ELF-1 (cell line): ENCODE measurements at regions not wholly inside any gene's neighbourhood (a gene's known extent, or its start where the extent isn't known, plus 50 kb on each side); places are given as distances from the start of the nearest gene placed in this dataset.
"Not testable (repeated sequence)": the region's sequence is repeated elsewhere in the genome, so short reads cannot be mapped to it uniquely, and the experiment has no call there.

Source experiments
- DNase-seq: peaks from one replicate; pipeline ENCODE4 v3.0.0-alpha.2; 2016; ENCODE audit warnings: low read depth, low spot score

- no peak for DNase-seq
These were observed 153.0 kb downstream of the ZFP36L2 start for GRCh38 chr2:43073401-43073825.

DNA sequence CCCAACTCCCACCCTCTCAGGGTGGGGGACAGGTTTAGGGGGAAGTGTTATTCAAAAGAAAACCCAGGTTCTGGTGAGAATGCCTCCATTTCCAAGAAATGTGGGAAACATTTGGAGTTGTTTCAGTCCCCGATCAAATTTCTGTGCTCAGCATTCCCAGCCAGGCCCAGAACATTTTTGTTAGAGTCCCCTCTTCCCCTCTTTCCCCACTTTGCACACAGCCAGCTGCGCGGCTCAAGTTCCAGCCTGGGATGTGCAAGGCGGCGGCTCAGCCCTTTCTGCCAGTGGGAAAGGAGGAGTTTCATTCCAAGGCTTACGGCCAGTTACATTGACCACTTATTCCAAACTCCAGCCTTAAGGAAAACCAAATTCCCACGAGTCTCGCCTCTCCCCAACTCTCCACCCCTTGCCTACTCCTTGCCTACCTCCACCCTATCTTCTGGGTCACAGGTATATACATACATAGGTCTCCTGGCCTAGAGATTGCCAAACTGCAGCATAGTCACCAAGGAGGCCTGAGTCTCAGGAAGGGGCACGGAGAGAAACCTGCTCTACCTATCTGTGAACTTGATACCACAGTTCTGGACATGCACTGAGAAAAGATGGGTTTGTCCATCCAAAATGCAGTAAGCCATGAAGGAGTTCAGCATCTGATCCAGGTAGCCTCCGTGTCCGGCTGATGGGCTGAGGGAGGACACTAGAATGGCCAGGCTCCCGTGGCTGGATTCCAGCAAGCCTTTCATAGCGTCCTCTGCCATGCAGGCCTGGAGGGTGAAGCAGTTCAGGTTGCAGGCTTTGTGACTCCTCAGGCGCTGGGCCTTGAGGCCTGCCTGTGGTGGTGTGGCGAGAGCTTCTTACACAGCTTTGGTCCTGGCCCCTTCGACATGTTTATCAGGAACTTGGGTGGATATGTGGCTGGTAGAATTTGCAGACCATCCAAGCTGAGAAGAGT lies 154.5 kb downstream of the ZFP36L2 start:
- DNase-seq: no peak

- no peak for DNase-seq
These were observed 155.5 kb downstream of the ZFP36L2 start for GRCh38 chr2:43070676-43071502.

DNA sequence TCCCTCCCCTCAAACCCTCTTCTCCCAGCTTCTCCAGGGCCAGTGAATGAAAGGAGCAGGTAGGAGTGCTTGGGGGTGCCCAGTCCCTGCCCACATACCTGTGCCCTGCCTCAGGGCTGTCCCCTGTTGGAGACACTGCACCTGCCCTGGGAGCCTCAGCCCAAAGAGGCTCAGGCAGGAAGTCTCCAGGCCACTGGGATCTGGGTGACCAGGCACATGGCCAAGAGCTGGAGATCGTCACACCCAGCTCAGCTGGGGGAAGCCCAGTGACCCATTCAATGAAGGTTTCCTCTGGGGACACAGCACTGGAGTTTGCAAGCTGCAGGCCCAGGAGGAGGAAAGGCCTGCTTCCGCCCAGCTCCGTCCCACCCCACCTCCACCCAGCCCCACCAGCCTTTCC lies 156.4 kb downstream of the ZFP36L2 start:
- no peak for DNase-seq

DNA sequence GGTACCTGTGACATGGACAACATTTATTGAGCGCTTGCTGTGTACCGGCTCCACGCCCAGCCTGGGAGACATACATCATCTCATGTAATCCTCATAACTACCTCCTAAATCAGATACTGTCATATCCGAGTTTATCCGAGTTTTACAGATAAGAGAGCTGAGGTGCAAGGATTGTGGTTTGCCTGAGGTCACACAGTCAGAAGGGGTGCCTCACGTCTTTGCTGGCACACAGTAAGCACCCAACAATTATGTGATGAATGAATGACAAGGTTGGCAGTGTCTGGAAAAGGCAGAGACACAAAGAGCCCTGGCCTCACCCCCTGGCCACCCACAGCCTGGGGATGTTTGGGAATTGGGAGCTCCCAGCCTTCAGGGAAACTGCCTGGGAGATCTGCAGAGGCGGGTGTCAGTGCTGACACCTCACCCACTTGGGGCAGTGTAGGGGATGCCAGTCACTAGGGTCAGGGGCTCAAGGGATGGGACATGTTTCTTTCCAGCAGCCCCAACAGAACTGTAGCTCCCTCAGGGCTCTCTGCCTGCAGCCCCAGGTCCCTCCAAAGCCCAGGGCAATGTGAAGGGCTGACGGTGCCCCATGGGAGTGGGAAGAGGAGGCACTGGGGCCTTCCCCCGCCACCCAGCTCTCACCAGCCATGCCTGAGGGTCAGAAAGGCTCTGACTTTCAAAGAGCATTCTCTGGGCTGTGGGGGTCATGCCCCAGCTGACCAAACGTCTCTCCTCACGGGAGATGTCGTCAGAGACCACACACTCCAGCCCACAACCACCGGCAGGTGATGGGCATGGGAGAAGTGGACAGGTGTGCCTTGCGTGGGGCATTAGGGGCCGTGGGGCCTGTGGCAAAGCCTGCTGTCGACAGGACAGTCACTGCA lies 157.5 kb downstream of the ZFP36L2 start:
- DNase-seq: no peak

GRCh38 chr2:43068041-43068533 lies 158.3 kb downstream of the ZFP36L2 start:
- peak; percentile 49 for DNase-seq

DNA sequence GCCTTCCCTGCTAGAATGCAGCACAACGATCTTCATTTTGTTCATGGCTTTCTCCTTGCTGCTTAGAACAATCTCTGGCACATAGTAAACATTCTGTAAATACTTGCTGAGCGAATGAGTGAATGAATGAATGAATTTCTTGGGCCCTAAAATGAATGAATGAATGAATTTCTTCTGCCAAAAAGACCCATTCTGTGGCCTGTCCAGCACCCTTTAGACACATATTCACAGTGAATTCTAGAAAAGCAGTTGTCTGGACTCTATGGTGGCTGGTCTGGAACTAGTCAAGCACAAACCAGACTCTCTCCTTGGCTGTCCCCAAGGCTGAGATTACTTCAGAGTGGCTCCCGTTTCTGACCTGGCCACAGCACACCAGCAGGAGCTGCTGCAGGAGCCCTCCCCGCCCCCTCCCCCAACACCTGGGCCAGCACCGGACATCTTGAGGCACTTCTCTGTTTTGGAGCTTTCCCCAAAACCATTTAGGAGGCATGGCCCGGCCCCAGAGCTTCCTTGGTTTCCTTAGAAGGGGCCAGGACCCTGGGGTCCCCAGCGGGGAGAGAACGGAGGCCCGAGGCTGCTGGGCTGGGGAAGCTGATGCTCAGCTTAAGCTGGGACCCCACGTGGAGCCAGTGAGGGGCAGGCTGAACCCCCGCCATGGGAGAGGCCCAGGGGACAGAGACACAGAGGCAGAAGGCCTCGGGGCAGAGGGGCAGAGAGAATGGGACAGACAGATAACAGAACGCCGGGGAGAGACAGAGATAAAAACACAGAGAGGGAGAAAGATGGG lies 159.0 kb downstream of the ZFP36L2 start:
- DNase-seq: peak; percentile 63

DNA sequence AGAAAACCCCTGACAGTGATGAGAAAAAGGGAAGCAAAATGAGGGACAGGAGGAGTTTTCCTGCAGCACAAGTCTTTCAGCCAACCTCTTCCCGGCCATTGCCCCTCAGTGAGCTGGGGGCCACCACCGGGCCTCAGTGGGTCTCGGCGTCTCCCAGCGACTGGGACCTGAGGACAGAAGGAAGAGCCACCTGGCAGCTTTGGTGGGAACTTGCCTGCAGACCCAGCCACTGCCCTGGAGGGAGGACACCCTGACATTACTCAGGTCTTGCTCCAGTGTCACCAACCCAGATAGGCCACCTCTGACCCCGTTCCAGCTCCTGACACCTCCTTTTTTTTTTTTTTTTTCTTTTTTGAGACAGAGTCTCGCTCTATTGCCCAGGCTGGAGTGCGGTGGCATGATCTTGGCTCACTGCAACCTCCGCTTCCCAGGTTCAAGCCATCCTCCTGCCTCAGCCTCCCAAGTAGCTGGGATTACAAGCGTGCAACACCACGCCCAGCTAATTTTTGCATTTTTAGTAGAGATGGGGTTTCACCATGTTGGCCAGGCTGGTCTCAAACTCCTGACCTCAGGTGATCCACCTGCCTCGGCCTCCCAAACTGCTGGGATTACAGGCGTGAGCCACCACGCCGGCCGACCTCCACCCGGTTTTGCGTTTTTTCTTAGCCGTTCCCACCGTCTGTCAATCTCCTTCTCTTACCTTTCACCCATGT lies 159.7 kb downstream of the ZFP36L2 start:
- DNase-seq: not testable (repeated sequence)

DNA sequence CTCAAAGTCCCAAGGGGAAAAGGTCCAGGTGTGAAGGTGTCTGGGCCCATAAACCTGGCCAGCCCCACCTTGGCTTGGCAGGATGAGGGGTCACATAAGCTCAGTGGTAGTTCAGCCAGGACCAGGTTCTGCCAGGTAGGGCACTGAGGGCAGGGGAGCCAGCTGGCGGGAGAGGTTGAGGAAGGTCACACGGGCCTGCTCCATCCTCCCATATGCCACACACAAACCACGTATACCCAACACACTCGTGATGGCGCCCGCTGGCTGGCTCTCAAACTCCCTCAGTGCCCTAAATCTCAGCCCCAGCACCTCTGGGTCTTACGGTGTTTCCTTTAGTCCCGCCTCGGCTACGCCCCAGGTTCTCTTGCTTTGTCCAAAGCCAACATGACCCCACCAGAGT lies 160.5 kb downstream of the ZFP36L2 start:
- no peak for DNase-seq

- no peak for DNase-seq
These were observed 161.4 kb downstream of the ZFP36L2 start for GRCh38 chr2:43065036-43065435.

GRCh38 chr2:43063096-43063495 lies 163.3 kb downstream of the ZFP36L2 start:
- DNase-seq: not testable (repeated sequence)

DNA sequence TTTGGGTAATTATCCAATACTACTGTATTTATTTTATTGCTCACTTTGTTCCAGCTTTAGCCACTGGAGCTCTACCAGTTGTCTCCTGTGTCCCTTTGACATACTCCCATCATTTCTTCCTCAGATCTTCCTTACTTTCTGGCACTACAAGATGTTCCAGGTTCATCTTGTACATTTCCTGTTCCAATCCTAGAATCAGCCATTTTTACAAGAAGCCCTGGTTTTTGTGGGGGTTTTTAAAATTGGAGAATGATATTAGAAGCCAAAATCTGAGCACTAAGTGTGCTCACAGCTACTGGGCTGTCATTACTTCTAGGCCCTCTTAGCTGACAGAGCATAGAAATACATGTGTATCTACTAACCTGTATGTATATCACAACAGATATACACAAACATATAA lies 164.3 kb downstream of the ZFP36L2 start:
- DNase-seq: no peak

DNA sequence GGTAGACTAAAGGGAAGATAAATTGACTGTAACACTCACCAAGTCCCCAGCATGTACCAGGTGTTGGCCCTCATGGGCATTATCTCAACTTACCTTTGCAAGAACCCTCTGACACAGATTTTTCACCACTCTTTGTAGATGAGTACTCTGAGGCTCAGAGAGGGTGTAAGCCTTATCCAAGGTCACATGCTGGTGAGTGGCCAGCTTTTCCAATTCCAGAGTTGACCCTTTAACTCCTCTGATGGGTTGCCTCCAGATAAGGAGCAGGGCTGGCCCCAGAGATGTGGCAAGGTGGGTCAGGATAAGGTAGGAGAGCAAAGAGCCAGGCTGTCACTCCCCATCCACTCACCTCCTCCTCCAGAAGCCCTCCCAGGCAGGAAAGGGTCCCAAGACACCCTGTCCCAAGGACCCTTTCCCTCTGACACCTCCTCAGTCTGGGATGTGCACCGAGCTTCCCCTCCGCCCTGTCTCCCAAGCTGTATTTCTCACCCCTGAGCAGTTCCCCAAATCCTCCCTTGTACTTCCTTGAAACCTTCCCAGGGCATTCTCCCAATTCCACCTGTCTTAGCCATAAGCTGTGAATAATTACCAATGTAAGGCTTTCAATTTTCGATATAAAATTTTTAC lies 165.9 kb downstream of the ZFP36L2 start:
- DNase-seq: no peak

DNA sequence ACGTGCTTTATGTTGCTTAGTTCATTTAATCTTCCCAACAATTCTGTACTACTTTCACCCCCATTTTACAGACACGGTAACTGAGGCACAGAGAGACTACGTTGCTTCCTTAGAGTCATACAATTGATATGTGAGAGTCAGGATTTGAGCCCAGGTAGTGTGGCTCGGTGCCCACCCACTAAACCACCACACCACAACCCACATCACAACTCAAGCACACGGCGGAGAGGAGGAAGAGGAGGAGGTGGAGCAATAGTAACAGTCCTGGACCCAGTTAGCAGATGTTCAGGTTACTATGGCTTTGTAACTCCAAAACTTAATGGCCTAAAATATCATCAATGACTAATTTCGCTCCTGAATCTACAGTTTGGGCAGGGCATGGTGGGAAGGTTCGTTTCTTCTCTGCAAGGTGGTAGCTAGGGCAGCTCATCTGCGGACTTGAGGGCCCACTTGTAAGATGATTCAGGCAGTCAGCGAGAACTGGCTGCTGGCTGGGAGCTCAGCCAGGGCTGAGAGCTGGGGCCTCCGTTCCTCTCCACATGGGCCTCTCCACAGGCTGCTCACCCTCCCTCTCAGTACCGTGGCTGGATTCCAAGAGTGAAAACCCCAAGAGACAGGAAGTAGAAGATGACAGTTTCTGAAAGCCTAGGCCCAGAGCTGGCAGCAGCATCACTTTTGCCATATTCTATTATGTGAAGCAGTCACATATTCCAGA lies 167.1 kb downstream of the ZFP36L2 start:
- DNase-seq: no peak

GRCh38 chr2:43058726-43059110 lies 167.7 kb downstream of the ZFP36L2 start:
- no peak for DNase-seq

GRCh38 chr2:43057742-43058725 lies 168.4 kb downstream of the ZFP36L2 start:
- peak; percentile 31 for DNase-seq

- no peak for DNase-seq
These were observed 169.2 kb downstream of the ZFP36L2 start for GRCh38 chr2:43057026-43057741.
